ENCODE measurements at regions not wholly inside any gene's neighbourhood (a gene's known extent, or its start where the extent isn't known, plus 50 kb on each side); places are given as distances from the start of the nearest gene placed in this dataset.
A peak's percentile ranks its signal among the peaks of the same experiment; 100 is the strongest.

DNA sequence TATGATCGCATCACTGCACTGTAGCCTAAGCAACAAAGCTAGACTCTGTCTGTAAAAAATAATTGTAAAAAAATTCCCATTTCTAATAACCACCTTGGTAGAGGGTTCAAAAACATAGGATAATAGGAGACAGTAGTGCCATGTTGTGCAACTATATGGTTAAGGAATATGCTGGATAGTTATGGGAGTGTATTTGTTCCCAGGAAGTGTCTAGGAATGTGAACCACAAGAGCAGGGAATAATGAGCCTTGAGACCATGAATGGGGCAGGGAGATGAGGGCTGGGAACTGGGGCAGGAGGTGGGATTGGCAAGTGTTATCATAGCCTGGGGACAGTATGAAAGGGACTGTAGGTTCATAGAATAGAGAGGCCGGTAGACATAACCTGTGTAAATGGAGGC is 50.4 kb downstream of the RUSC2 start:
- TF ChIP-seq, protein P1, sequence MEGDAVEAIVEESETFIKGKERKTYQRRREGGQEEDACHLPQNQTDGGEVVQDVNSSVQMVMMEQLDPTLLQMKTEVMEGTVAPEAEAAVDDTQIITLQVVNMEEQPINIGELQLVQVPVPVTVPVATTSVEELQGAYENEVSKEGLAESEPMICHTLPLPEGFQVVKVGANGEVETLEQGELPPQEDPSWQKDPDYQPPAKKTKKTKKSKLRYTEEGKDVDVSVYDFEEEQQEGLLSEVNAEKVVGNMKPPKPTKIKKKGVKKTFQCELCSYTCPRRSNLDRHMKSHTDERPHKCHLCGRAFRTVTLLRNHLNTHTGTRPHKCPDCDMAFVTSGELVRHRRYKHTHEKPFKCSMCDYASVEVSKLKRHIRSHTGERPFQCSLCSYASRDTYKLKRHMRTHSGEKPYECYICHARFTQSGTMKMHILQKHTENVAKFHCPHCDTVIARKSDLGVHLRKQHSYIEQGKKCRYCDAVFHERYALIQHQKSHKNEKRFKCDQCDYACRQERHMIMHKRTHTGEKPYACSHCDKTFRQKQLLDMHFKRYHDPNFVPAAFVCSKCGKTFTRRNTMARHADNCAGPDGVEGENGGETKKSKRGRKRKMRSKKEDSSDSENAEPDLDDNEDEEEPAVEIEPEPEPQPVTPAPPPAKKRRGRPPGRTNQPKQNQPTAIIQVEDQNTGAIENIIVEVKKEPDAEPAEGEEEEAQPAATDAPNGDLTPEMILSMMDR (IDR thresholded peaks at IDR 0.05): no peak
- Mint-ChIP-seq H3K27ac (peak overlapping the region; percentile 20), H3K4me1 (ENCODE audit: low read depth) (peaks cover 89% of the 10 kb centered on the region)

DNA sequence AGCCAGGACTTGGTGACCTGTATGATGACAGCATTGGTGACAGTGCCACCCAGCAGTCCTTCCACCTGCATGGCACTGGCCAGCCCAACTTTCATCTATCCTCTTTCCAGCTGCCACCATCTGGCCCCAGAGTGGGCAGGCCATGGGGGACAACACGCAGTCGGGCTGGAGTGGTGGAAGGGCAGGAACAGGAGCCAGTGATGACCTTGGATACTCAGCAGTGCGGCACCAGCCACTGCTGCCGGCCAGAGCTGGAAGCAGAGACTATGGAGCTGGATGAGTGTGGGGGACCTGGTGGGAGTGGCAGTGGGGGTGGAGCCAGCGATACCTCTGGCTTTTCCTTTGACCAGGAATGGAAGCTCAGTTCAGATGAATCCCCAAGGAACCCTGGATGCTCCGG is 56.9 kb downstream of the RUSC2 start:
- TF ChIP-seq, protein P1 (IDR thresholded peaks at IDR 0.05): no peak
- Mint-ChIP-seq H3K4me3 (no peak overlapping the region), H3K4me1 (ENCODE audit: low read depth) (peaks cover 82% of the 10 kb centered on the region), H3K9me3 (no peaks in the 10 kb centered on the region), H3K27me3 (ENCODE audit: insufficient read depth) (peaks cover 8% of the 10 kb centered on the region), H3K36me3 (ENCODE audit: low read depth) (peaks cover 72% of the 10 kb centered on the region), H3K27ac (no peak overlapping the region; the same call in 1 of the 2 replicates)
- no peak for DNase-seq

More for the DNA sequence above, 50.4 kb downstream of the RUSC2 start:
- Mint-ChIP-seq H3K9me3 (no peaks in the 10 kb centered on the region), H3K36me3 (ENCODE audit: low read depth) (peaks cover 55% of the 10 kb centered on the region), H3K4me3 (peak overlapping the region; percentile 92), H3K27me3 (ENCODE audit: insufficient read depth) (no peaks in the 10 kb centered on the region; the same call in 1 of the 2 replicates)
- DNase-seq: no peak

DNA sequence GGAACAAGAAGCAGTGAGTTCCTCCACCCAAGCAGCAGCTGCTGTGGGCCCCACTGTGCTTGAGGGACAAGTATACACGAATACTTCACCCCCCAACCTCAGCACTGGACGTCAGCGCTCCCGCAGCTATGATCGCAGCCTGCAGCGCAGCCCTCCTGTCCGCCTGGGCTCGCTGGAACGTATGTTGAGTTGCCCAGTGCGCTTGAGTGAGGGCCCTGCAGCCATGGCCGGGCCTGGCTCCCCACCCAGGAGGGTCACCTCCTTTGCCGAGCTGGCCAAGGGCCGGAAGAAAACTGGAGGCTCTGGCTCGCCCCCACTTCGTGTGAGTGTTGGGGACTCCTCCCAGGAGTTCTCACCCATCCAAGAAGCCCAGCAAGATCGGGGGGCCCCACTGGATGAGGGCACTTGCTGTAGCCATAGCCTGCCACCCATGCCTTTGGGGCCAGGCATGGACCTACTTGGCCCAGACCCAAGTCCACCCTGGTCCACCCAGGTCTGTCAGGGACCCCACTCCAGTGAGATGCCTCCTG is 57.1 kb upstream of the TESK1 start:
- Mint-ChIP-seq H3K4me1 (ENCODE audit: low read depth) (peaks cover 71% of the 10 kb centered on the region), H3K27ac (peak overlapping the region; percentile 71), H3K36me3 (ENCODE audit: low read depth) (peaks cover 69% of the 10 kb centered on the region), H3K9me3 (no peaks in the 10 kb centered on the region), H3K4me3 (no peak overlapping the region), H3K27me3 (ENCODE audit: insufficient read depth) (peaks cover 8% of the 10 kb centered on the region)
- TF ChIP-seq, protein P1 (IDR thresholded peaks at IDR 0.05): no peak
- no peak for DNase-seq

DNA sequence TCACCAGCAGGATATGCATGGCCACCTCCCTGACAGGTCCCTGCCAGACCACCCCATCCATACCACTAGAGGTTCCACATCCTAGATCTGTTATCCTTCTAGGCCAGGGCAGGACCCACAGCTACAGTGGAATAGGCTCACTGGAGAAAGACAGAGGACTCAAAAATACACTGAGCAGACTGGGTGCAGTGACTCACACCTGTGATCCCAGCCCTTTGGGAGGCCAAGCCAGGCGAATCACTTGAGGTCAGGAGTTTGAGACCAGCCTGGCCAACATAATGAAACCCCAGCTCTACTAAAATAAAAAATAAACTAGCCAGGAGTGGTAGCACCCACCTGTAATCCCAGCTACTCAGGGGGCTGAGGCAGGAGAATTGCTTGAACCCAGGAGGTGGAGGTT is 56.5 kb upstream of the TESK1 start:
- H3K4me1 Mint-ChIP-seq (ENCODE audit: low read depth): peaks cover 69% of the 10 kb centered on the region
- H3K27ac Mint-ChIP-seq: peak overlapping the region; percentile 71
- H3K4me3 Mint-ChIP-seq: peak overlapping the region; percentile 40; the same call in 1 of the 2 replicates
- peak; percentile 22 for DNase-seq
- TF ChIP-seq, protein P1 (IDR thresholded peaks at IDR 0.05): no peak
- peaks cover 69% of the 10 kb centered on the region for H3K36me3 Mint-ChIP-seq (ENCODE audit: low read depth)
- peaks cover 8% of the 10 kb centered on the region for H3K27me3 Mint-ChIP-seq (ENCODE audit: insufficient read depth)
- no peaks in the 10 kb centered on the region for H3K9me3 Mint-ChIP-seq

DNA sequence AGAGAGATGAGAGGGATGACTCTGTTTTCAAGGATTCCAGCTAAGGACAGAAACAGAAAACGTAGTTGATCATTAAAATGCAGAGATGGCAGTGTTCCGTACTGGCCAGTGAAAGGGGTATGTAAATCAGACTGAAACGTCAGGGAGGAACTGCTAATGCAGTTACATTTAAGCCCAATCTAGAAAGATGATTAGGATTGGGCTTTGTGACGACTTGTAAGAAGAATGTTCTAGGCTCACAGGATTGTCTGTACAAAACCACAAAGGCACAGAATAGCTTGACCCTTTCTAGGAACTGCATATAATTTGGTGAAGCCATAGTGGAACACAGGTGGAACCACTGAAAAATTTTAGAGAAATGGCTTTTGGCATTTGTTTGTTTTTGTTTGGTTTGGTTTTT is 55.6 kb upstream of the TESK1 start:
- Mint-ChIP-seq H3K4me3 (no peak overlapping the region), H3K4me1 (ENCODE audit: low read depth) (peaks cover 60% of the 10 kb centered on the region), H3K27ac (no peak overlapping the region; the same call in 1 of the 2 replicates), H3K27me3 (ENCODE audit: insufficient read depth) (peaks cover 8% of the 10 kb centered on the region), H3K9me3 (no peaks in the 10 kb centered on the region), H3K36me3 (ENCODE audit: low read depth) (peaks cover 63% of the 10 kb centered on the region)
- no peak for DNase-seq
- TF ChIP-seq, protein P1 (IDR thresholded peaks at IDR 0.05): no peak
